Uterus (tissue), 2 donors: ENCODE measurements at regions not wholly inside any gene's neighbourhood (a gene's known extent, or its start where the extent isn't known, plus 50 kb on each side); places are given as distances from the start of the nearest gene placed in this dataset.

Source experiments
- POLR2A ChIP-seq, 2 donors: fragments of 450-650 bp; IDR thresholded peaks; one replicate each; pipeline ENCODE4 v1.6.1; 2016; ENCODE audit warnings: antibody characterized with exemption in 2 of 2, mild to moderate bottlenecking in 1 of 2, moderate library complexity in 1 of 2
- TF ChIP-seq, protein P1 (sequence below), 4 experiments: fragments of 200-600 bp in 2 of 4; fragments of 450-650 bp in 2 of 4; sonication (generic) in 2 of 4; IDR thresholded peaks; one replicate each; pipeline ENCODE4 v1.5.1; 2016 to 2019; ENCODE audit warnings: antibody characterized with exemption in 4 of 4, mild to moderate bottlenecking in 2 of 4, moderate library complexity in 1 of 4

DNA sequence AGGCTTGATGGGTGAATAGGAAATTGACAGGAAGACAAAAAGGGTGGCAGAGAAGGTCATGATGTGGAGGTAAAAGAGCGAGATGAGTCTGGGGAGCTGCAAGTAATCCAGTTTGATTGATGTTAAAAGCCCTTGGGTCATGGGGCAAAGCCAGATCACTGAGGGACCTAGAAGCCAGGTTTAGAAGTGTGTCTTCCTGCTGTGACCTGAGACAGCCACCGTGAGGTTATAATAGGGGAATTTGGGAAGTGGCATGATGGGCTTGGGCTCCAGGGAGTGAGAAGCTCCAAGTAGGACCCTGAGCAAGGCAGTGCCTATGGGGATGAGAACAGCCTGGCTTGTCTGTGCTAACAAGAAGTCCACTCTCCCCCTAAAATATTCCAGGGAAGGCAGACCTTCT lies 298.5 kb downstream of the RPLP1 start:
- TF ChIP-seq POLR2A (IDR thresholded peaks at IDR 0.05), result no peak
- TF ChIP-seq, protein P1, sequence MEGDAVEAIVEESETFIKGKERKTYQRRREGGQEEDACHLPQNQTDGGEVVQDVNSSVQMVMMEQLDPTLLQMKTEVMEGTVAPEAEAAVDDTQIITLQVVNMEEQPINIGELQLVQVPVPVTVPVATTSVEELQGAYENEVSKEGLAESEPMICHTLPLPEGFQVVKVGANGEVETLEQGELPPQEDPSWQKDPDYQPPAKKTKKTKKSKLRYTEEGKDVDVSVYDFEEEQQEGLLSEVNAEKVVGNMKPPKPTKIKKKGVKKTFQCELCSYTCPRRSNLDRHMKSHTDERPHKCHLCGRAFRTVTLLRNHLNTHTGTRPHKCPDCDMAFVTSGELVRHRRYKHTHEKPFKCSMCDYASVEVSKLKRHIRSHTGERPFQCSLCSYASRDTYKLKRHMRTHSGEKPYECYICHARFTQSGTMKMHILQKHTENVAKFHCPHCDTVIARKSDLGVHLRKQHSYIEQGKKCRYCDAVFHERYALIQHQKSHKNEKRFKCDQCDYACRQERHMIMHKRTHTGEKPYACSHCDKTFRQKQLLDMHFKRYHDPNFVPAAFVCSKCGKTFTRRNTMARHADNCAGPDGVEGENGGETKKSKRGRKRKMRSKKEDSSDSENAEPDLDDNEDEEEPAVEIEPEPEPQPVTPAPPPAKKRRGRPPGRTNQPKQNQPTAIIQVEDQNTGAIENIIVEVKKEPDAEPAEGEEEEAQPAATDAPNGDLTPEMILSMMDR (IDR thresholded peaks at IDR 0.05), result no peak
